ENCODE measurements at regions not wholly inside any gene's neighbourhood (a gene's known extent, or its start where the extent isn't known, plus 50 kb on each side); places are given as distances from the start of the nearest gene placed in this dataset.

- no peak overlapping the region for H3K9ac ChIP-seq (ENCODE audit: extremely low read depth, low read length, poor library complexity, severe bottlenecking)
- no peak overlapping the region for H3K4me3 ChIP-seq (ENCODE audit: low read length)
- H3K4me1 ChIP-seq (ENCODE audit: control insufficient read depth, insufficient read depth, low read length): no peaks in the 10 kb centered on the region
- Mint-ChIP-seq H3K27ac (no peak overlapping the region), H3K36me3 (ENCODE audit: low read depth) (no peaks in the 10 kb centered on the region), H3K4me1 (no peaks in the 10 kb centered on the region), H3K9me3 (peaks cover 77% of the 10 kb centered on the region), H3K4me3 (no peak overlapping the region), H3K27me3 (ENCODE audit: insufficient read depth) (no peaks in the 10 kb centered on the region)
- H3K9me3 ChIP-seq (ENCODE audit: control insufficient read depth, low read length): peaks cover 29% of the 10 kb centered on the region
- H3K36me3 ChIP-seq (ENCODE audit: control insufficient read depth, insufficient read depth, low read length): no peaks in the 10 kb centered on the region
- TF ChIP-seq CTCF (conservative IDR thresholded peaks at IDR 0.05): no peak
- H3K27ac ChIP-seq (ENCODE audit: low read depth, low read length): no peak overlapping the region
- WGBS, 2 experiments (ENCODE audit: insufficient coverage in 1 of 2, insufficient read length in 1 of 2): no CpG with 5 or more reads among the region's 1 CpG
- no peaks in the 10 kb centered on the region for H3K27me3 ChIP-seq (ENCODE audit: control insufficient read depth, insufficient read depth, low read length, poor library complexity, severe bottlenecking)
- no peak for DNase-seq
Measured at GRCh38 chrX:57964975-57965374, 54.7 kb upstream of the ZXDA start.

Data from endodermal cell (in vitro differentiated cells).